Stimulated activated CD4-positive, alpha-beta T cell treated with anti-CD3 and anti-CD28 coated beads, TNF-alpha, amount 100 ng/mL, for 1 hour (primary cell): ENCODE measurements at regions not wholly inside any gene's neighbourhood (a gene's known extent, or its start where the extent isn't known, plus 50 kb on each side); places are given as distances from the start of the nearest gene placed in this dataset.

Experiments
- DNase-seq, 3 donors: peaks; one replicate each; pipeline ENCODE4 v3.0.0-alpha.2; 2020; ENCODE audit warnings: low read depth in 3 of 3, low spot score in 1 of 3

DNA sequence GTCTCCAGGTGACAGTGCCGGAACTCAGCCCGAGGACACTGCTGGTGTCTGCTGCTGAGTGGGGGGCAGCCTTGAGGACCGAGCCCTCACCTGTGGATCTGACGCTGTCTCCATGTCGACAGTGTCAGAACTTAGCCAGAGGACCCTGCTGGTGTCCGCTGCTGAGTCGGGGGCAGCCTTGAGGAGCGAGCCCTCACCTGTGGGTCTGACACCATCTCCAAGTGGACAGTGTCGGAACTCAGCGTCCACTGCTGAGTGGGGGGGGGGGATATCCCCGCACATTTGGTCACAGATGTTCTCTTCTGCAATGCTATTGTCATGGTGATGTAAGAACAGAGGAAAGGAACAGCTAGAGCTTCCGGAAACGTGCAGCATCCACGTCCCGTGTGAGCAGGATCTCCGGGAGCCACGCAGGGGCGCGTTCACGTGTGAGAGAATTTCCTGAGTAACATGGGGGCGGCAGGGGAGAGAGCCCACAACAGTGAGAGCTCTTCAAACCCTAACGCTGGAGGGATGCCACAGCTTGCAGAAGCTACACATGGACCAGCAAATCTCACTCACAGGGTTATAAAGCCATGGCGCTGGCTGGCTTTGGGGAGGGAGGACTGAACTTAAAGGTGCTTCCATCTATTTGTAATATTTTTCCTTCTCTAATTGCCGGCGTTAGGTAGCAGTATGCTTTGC, 250.7 kb upstream of the SALL3 start:
- DNase-seq = no peak

DNA sequence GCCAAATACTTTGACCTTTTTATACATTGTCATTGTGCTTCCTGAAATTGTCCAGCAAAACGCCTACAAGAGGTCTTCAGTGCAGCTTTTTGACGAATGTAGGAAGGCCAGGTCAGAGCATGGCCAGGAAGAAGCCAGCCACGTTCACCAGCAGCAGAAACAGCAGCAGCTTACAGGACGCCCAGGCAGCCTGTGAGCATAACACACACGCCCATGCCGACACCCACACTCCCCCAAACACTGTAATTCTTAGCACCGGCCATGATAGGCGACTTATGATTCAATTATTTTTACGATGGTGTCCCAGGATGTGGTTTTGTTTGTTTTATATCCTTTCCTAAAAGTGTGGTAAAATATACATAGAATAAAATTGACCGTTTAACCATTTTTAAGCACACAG, 249.1 kb upstream of the SALL3 start:
- no peak for DNase-seq

DNA sequence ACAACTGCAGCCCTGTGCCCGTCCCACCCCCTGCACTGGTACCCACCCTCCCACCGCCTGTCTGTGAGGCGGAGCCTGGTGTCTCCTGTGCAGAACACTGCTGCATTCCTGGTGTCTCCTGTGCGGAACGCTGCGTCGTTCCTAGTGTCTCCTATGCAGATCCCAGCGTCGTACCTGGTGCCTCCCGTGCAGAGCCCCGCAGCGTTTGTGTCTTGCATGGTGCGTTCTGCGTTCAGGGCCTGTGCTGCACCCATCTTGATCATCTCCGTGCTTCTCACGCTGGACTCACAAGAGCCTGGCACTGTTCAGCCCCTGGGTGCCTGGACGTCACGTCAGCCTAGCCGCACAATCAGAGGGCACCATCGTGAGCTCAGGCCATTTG, 248.6 kb upstream of the SALL3 start:
- DNase-seq = no peak

DNA sequence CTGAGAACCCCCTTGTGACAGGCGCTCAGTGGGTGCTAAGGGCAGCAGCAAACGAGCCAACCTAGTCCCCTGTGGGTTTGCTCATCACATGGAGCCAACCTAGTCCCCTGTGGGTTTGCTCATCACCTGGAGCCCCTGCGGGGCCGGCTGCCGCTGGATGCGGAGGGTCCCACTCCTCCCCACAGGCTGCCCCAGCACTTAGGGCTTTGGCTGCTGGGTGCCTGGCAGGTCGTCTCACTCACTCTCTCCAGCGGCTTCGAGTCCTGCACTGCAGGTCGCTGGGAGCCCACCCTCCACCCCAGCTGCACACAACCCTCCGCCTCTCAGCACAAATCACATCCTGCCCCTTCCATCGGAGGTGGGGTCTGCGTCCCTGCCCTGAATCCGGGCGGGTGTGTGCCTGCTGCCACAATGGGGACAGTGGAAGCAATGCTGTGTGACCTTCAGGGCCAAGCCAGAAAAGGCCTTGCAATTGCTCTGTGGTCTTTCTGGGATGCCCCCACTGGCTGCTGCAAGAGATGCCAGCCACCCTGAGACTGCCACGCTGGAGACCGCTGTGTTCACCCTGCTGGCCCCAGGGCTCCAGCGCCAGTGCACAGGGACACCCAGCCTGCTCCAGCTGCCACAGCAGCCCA, 248.1 kb upstream of the SALL3 start:
- no peak for DNase-seq

DNA sequence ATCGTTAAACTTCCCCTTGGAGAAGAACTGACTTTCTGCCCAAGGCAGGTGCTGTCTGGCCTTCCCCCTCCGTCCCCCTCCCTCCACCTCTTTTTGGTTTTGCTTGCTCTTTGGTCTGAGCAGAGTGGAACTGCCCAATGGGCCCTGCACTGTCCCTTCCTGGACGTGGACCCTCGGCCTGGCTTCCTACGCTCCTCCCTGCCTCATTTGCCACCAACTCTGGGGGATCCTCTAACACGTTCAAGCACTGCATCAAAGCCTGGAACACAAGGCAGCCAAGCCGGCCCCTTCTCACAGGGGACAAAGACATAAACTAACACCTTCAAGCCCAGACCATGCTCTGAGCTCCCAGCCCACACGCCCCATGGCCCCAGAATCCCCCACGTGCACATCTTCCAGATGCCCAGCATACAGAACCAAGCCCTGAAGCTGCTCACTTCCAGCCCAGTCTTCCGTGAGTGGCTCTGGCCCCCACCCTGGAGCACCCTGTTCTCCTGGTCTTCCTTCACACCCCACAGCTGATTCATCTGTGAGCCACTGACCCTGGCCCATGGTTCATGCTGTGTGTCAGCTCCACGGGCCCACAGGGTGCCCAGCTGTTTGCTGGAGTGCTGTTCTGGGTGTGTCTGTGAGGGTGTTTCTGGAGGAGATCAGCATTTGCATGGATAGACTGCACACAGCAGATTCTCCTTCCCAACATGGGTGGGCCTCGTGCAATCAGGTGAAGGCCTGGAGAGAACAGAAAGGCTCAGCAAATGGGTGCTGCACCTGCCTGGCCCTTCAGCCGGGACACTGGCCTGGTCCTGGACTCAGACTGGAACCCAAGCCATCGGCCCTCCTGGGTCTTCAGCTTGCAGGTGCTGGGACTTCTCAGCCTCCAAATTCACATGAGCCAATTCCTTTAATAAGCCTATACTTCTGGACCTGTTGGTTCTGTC, 247.1 kb upstream of the SALL3 start:
- DNase-seq = no peak

DNA sequence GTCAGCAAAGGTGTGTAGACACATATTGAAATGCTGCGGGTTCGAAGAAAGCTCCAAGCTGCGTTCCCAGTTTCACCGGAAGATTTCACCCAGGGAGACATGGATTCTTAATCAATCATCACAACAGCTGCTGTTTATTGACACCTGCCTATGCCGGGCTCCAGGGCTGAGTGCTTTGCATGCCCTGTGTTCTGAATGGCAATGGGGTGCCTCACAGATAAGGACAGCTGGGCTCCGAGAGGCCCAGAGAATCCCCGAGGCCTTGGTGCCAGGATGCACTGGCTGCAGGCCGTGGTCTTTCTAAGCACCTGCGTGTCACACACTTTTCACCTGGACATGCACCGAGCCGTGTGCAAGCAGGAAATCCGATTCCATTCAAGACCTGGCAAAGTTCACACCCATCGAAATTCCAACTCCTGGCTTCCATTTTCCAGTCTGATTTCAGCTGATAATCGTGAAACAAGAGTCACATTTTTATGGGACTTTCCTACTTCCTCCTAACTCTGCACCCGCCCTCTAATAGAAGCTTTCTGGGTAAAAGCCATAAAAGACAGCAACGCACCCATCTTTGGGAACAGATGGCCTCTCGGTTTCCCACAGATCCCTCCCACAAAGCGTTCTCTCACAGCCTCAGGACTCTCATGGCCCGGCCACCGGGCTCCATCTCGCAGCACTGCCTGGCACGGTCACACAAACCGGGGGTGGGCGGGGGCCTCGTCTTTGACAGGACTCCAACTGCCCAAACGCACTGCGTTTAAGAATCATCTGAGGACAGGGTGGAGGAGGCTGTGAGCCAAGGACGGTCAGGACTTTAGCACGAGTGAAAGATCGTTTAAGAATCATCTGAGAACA, 245.6 kb upstream of the SALL3 start:
- DNase-seq = no peak

DNA sequence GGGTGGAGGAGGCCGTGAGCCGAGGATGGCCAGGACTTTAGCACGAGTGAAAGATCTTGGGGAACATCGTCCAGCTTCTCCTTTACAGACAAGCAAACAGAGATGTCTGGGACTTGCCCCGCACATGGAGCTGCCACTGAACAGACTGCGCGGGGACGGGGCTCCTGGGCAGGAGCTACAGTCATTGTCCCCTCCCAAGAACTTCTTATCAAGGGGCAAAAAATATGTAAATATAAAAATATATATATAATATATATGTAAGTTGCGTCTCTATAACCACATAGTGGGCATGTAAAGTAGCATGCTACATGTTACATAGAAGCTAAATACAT, 245.0 kb upstream of the SALL3 start:
- no peak for DNase-seq

DNA sequence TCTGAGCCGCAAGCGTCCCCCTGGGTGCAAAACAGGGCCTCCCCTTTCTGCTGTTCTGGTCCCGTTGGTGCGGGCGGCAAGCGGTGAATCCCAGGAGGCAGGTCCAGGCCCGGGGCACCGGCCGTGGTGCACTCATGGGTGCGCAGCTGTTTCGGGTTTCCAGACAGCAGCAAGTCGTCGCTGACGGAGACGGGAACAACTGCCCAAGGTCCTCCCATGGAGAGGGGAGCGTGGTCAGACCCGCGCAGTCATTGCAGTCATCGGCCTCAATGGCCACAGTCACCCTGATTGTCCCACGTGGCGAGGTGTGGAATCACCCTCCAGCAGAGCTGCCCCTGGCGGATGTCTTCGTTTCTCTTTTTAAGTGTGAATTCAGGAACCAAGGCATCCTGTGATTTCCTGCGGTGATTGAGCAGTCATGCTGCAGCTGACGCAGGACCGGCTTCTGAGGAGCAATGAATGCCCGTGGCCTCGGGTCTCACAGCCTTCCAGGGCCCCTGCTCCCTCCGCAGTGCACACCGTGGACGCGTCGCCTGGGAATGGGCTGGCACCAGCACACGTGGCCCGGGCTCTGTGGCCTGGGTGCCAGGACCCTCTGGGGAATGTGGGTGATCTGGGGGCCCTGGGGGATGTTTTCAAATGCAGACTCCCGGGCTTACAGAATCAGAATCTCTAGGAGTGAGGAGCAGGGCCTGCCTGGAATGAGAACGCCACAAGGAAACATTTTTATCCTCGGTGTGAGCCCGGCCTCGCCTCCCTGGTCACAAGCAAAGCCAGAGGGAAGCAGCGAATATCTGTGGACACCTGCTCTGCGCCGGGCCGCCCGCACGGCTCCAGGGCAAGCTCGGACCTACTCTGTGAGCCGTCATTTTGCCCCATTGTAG, 244.2 kb upstream of the SALL3 start:
- DNase-seq = no peak

DNA sequence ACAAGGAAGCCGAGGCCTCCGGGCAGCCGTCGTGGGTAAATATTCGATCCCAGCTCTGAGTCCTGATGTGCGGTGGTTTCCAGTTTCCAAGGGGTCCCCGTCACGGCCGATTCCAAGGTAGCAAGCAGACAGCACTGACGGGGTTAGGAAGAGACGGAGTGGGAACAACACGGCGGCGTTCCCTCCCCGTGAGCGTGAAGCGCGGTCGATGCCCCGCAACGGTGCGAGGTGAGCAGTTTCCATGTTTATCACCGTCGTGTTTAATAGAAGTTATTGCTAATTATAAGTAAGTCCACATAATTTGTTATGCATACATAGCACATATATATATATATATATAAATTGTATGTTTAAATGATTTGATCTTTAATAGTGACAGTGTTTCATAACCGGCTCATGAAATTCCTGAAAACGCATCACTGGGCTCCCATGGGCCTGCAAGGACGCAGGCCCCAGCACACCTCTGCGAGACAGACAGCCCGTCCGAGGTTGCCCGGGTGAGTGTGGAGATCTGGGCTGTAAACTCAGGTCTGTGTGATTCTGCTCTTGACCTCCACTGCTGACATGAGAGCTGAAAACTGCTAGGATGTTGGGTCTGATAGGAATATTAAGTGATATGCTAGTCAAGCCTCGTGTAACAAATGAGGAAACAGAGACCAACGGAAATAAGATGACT, 243.5 kb upstream of the SALL3 start:
- no peak for DNase-seq

DNA sequence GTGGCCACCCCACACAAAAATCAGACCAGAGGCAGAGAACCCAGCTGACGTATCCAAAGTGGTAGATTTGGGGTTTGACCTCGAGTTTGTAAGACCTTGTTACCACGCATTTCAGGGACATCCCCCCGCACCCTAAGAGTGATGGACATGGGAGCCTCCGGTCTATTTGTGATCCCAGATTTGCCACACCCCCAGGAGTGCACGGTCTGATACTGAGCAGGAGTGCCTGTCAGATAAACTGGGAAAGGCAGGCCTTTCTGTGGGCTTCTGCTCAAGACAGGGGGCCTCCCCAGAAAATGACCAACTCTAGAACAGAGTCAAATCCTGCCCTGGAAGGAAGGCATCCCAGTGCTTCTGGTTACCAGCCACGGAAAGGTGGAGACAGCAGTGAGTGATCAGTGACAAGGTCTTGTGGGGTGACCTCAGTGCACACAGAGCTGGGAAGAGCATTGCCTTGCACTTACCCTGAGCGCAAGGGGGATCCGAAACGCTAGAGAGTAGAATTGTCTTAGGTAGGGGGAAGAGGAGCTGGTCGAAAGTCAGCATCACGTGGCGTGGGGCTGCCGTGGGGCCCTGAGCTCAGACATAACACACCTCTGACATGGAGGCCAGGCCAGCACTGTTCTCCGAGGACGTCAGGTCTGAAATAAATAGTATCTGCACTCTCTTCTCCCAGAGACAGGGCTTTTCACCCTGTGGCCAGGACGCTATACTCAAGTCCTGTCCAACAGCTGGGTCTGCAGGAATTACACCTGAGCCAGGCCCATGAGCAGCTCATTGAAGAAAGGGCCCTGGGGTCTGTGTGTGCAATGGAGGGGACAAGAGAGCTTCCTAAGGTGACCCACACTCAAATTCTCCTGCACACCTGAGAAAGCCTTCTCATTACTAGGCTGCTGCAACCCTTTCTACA, 242.4 kb upstream of the SALL3 start:
- no peak for DNase-seq

DNA sequence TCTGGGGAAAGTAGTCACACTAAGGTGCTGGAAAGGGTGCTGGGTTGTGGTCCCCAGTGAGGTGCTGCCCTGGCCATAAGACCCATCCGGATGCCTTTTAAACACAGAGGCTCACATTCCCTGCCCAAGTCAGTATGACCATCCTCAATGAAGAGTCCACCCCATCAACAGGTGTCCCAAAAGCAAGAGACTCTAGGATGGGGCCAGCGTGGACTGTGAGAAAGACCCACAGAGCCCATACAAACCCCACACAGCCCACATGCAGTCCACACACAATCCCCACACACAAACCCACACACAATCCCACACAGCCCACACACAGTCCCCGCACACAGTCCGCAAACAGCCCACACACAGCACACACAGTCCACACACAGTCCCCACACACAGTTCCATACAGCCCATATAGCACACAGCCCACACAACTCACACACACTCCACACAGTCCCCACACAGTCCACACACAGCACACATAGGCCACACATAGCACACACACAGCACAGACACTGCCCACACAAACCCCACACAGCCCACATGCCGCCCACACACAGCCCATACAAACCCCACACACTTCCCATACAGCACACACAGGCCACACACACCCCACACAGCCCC, 241.4 kb upstream of the SALL3 start:
- DNase-seq = no peak

DNA sequence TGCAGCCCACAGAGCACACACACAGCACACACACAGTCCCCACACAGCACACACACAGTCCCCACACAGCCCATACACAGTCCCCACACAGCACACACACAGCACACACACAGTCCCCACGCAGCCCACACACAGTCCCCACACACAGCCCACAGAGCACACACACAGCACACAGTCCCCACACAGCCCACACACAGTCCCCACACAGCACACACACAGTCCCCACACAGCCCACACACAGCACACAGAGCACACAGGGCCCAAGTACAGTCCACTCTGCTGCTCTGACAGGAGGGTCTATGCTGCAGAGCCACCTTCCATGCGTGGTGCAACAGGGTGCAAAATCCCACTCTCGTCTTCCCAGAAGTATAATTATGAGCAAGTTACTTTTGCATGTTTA, 240.5 kb upstream of the SALL3 start:
- no peak for DNase-seq

DNA sequence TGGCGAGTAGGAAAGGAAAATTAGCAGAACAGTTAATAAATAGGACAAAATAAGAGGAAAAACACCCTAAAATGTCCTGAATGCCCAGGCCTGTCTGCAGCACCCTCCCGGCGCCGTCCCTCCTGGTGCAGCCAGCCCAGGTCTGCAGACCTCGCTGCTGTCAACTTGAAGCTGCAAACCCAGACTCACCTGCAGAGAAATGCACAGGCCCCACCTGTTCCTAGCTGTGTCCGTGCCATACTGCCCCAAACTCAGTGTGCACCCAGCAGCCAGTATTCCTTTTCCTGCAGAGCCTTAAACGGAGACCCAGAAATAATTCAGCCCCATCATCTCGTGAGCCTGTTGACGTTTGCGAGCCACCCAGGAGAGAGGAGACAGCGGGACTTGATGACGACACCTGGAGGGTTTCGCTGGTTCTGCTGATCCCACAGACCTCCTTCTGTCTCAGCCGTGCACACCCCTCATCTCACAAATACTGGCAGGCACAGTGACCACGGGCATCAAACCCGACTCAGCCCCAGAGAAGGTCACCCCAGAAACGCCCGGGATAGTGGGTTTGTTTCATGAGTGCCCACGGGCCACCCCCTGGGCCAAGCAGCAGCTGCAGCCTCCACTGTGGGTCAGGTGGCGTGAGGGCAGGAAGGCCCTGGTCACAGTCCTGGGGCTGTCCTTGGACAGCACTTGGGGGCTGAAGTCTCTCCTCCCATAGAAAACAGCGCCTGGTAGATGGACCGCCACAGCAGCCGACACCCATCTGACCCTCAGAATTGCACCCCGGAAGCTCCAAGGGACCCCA, 239.5 kb upstream of the SALL3 start:
- DNase-seq = no peak

DNA sequence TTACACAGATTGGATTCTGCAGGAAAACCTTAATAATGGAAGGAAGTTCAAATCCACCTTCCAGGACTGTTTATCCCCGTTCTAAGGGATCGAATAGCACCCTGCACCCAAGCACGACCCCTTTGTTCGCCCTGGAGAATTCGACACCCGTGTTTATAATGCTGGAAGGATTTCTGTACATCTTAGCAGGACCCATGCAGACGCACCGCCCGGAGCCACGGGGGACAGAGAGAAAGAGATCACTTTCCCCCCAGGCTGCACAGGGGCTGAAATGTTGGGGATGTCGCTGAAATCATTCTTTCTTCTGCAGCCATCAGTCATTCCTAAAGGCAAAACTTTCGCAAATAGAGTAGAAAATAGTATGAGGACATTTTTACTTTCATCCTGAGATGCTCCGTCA, 238.7 kb upstream of the SALL3 start:
- no peak for DNase-seq

DNA sequence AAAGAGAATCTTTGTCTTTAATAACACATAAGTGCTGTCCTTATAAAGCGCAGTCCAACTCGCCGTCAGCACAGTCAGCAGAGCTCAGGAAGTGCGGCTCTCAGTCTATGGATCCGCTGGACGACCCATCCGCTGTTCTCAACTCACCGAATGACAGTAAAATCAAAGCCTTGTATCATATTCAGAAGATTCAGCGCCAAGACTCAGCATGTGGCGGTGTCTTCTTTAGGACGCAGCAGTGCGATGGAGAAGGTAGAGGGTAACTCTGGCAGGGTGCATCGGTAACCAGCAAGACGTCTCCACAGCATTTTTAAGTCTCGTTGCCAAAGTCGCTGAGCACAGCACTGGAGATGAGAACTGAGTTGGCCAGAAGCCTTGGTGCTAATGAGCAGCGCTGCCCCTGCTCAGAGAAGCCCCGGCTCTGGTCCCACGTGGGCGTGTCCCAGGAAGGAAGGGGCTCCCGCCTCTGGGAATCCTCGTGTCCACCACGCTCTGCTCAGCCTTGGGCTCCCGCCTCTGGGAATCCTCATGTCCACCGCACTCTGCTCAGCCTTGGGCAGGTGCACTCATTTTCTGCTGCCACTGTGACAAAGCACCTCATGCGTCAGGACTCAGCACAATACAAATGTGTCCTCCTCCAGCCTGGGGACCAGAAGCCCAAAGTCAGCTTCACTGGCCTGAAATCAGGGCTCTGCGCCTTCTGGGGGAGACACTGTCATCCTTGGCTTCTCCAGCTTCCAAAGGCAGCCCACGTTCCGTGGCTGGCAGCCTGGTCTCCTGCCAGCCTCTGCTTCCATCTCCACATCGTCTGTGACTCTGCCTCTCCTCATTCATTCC, 238.0 kb upstream of the SALL3 start:
- no peak for DNase-seq

DNA sequence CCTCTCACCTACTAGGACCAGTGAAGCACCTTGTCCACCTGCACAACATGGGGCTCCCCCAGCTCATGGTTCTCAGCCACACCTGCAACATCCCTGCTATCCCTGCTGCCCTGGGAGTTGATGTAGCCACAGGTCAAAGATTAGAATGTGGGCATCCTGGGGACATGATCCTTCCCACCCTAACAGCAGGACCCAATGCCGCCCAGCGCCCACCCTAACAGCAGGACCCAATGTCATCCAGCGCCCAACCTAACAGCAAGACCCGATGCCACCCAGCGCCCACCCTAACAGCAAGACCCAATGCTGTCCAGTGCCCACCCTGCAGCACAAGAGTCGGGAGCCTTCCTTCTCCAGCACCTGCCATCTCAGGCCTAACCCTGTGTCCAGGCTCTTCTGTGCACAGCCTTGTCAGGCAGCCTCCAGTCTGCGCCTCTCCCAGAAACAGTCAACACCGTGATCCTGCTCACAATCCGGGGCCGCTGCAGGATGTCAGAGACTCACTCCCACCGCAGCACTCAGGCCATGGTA, 237.3 kb upstream of the SALL3 start:
- DNase-seq = no peak
